ENCODE measurements at regions not wholly inside any gene's neighbourhood (a gene's known extent, or its start where the extent isn't known, plus 50 kb on each side); places are given as distances from the start of the nearest gene placed in this dataset.

DNA sequence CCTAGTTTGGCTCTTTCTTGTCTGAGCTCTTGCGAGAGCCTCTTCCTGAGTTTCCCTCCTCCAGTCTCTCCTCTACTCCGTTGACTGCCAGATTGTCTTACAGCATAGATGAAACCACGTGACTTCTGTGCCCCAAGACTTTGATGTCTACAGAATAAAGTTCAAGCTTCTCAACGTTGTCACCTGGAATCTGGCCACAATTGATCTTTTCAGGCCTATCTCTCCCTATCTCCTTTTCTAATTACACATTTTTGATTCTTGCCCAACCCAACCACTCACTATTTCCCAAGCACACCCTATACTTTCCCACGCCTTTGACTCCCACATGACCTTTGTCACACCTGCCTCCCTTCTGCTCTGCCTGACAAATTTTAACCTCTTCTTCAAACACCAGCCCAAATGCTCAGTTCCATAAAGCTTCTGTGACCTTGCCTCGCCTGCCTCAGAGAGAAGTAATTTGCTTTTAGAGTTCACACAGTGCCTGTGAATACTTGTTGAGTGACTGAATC is 52.4 kb upstream of the PMFBP1 start:
- H3K27ac ChIP-seq = no peak overlapping the region
- no peak for TF ChIP-seq CTCF (conservative IDR thresholded peaks at IDR 0.05)

GRCh38 chr16:72222503-72222902 is 50.5 kb upstream of the PMFBP1 start:
- no peak for TF ChIP-seq CTCF (conservative IDR thresholded peaks at IDR 0.05)
- no peak overlapping the region for H3K27ac ChIP-seq
